GM23248 (cell line): ENCODE measurements at regions not wholly inside any gene's neighbourhood (a gene's known extent, or its start where the extent isn't known, plus 50 kb on each side); places are given as distances from the start of the nearest gene placed in this dataset.

ENCODE experiments used
- EZH2 ChIP-seq: fragments of 200-600 bp; sonication (generic); IDR thresholded peaks from 2 replicates; pipeline ENCODE4 v1.6.1; 2018; ENCODE audit warnings: antibody characterized with exemption, mild to moderate bottlenecking; ENCODE audit not compliant: insufficient read depth, poor library complexity, severe bottlenecking
- EZH2phosphoT487 ChIP-seq: fragments of 200-600 bp; sonication (generic); IDR thresholded peaks from 2 replicates; pipeline ENCODE4 v1.6.1; 2018; ENCODE audit warnings: antibody characterized with exemption, moderate library complexity, mild to moderate bottlenecking, low read depth; ENCODE audit not compliant: insufficient read depth

GRCh38 chr5:58165152-58165551 is 294.7 kb downstream of the PLK2 start:
- no peak for TF ChIP-seq EZH2
- TF ChIP-seq EZH2phosphoT487, result no peak
